BLaER1 (cell line): ENCODE measurements at regions not wholly inside any gene's neighbourhood (a gene's known extent, or its start where the extent isn't known, plus 50 kb on each side); places are given as distances from the start of the nearest gene placed in this dataset.

Source experiments
- H3K27ac ChIP-seq: shearing (Covaris generic); formaldehyde crosslinking; 2 replicates; pipeline ENCODE4 v1.8.1; 2022
- H3K27me3 ChIP-seq: shearing (Covaris generic); formaldehyde crosslinking; 2 replicates; pipeline ENCODE4 v1.8.1; 2022
- H3K36me3 ChIP-seq: shearing (Covaris generic); formaldehyde crosslinking; 2 replicates; pipeline ENCODE4 v1.8.1; 2022
- H3K4me1 ChIP-seq: shearing (Covaris generic); formaldehyde crosslinking; 2 replicates; pipeline ENCODE4 v1.8.1; 2022
- H3K4me2 ChIP-seq: shearing (Covaris generic); formaldehyde crosslinking; 2 replicates; pipeline ENCODE4 v1.8.1; 2022
- H3K4me3 ChIP-seq: shearing (Covaris generic); formaldehyde crosslinking; 2 replicates; pipeline ENCODE4 v1.8.1; 2022
- H3K9ac ChIP-seq: shearing (Covaris generic); formaldehyde crosslinking; 2 replicates; pipeline ENCODE4 v1.8.1; 2022
- H3K9me3 ChIP-seq: shearing (Covaris generic); formaldehyde crosslinking; 2 replicates; pipeline ENCODE4 v1.8.1; 2022
- H4K20me1 ChIP-seq: shearing (Covaris generic); formaldehyde crosslinking; 2 replicates; pipeline ENCODE4 v1.8.1; 2022
- Cebpa-rat ChIP-seq: shearing (Covaris generic); IDR thresholded peaks from 2 replicates; pipeline ENCODE4 v1.8.1; 2022

DNA sequence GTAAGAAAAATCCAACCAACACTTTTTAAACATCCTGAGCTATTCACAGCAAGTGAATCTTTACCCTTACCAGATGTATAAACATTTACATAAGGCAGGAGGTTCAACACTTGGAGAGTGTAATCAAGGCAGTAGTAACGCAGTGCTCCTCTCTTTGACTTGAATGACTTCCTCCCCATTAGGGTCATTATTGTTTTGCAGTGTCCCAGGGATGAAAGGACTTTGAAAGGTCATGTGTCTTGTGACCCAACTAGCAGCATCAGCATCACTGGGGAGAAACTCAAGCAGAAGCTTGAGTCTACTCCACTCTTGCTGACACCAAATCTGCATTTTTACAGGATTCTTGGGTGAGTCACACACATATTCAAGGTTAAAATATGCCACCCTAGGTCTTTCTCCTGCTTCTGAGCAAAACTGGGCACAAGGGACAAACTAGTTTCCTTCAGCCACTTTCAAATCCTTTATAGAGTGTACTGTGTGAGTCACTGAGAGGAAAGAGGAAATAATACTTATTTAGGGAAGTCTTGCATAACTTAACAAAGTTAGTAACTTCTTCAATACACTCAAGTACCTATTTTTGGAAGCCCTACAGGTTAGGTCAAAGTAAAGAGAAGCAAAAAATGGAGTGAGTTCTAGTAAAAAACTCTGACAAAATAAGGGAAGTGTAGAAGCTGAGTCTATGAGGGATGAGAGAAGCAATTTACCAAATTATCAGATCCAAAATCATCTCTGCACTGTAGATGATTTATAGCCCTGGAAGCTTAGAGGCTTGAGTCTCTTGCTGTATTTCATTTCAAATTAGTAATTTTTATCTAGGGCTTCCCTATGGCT lies 51.0 kb upstream of the EML4 start:
- Histone ChIP-seq H3K27me3 (no peaks in the 10 kb centered on the region), H3K9ac (no peak overlapping the region), H3K4me1 (peaks cover 16% of the 10 kb centered on the region), H3K4me2 (peak overlapping the region; percentile 62), H3K9me3 (peaks cover 18% of the 10 kb centered on the region), H3K27ac (0 out of 2 replicates have a peak overlapping the region, but pooled peaks have one; percentile 4), H3K36me3 (no peaks in the 10 kb centered on the region), H3K4me3 (no peak overlapping the region), H4K20me1 (no peaks in the 10 kb centered on the region)
- TF ChIP-seq Cebpa-rat = no peak

DNA sequence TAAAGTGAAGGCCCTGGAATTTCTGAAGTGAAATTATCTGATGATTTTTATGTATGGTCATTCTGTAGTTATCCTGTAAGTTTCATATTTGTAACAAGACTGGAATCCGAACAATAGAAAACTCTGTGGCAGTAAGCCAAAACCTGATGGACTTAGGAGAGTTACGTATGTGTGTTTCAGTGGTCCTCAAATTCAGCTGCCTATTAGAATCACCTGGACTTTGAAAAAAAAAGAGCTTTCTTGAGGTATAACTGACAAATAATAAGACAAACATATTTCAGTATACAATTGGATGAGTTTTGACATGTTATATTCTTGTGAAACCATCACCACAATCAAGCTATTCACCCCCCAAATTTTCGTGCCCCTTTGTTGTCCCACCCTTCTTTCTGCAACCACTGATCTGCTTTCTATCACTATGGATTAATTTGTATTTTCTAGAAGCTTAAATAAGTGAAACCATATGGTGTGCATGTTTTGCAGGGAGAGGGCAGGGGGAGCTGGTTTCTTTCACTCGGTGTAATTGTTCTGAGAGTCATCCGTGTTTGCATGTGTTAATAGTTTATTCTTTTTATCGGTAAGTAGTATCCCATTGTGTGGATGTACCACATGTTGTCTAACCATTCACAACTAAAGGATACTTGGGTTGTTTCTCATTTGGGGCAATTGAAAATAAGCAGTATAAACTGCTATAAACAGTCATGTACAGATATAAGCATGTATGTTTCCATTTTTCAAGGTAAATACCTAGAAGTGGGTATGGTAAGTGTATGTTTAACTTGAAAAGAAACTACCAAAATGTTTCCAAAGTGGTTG lies 50.2 kb upstream of the EML4 start:
- no peak overlapping the region for H3K4me3 ChIP-seq
- H3K36me3 ChIP-seq = no peaks in the 10 kb centered on the region
- H3K27ac ChIP-seq = no peak overlapping the region
- peaks cover 18% of the 10 kb centered on the region for H3K9me3 ChIP-seq
- no peak overlapping the region for H3K9ac ChIP-seq
- peak overlapping the region; percentile 62 for H3K4me2 ChIP-seq
- peaks cover 21% of the 10 kb centered on the region for H3K4me1 ChIP-seq
- H4K20me1 ChIP-seq = no peaks in the 10 kb centered on the region
- no peak for TF ChIP-seq Cebpa-rat
- no peaks in the 10 kb centered on the region for H3K27me3 ChIP-seq
